ENCODE measurements at regions not wholly inside any gene's neighbourhood (a gene's known extent, or its start where the extent isn't known, plus 50 kb on each side); places are given as distances from the start of the nearest gene placed in this dataset.

- TF ChIP-seq CTCF (IDR thresholded peaks at IDR 0.05) (no peak), POLR2A (IDR thresholded peaks at IDR 0.05) (no peak)
These were observed 168.4 kb downstream of the TTLL2 start for GRCh38 chr6:167493310-167493709.

Data from right lobe of liver (tissue), 4 donors.